ENCODE measurements at regions not wholly inside any gene's neighbourhood (a gene's known extent, or its start where the extent isn't known, plus 50 kb on each side); places are given as distances from the start of the nearest gene placed in this dataset.
A peak's percentile ranks its signal among the peaks of the same experiment; 100 is the strongest.

DNA sequence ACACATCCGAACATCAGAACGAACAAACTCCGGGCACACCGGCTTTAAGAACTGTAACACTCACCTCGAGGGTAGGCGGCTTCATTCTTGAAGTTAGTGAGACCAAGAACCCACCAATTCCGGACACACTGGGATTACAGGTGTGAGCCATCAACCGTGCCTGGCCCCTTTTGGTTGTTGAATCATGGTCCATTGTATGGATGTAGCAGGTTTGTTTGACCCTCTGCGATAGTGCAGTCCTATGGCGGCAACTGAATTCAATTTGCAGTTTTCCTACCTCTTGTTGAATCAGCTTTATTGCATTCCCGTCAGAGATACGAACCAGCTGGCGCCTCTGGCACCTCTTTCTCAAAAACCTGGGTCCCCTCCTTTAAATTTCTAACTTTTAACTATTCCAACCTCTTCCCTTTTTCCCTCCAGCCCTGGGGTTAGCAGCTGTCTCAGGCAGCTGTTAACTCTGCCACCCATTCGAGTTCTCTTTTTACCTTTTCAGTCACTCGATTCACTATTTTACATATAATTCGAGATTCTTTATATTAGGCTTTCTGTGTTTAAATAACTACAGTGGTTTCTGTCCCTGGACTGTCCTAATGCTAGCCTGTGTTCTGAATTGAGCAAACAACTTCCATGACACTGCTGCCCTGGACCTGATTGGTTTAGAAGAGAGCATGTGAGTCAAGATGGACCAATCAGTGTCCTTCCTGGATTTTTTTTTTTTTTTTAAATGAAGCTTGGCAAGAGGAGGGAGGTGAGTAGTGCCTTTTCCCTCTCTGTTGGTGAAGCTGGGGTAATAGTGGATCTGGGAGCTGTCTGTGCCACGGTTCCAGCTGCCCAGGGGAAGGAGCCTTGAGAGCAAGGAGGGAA, 261.5 kb downstream of the PCNX1 start (continued):
- TF ChIP-seq, protein P1, sequence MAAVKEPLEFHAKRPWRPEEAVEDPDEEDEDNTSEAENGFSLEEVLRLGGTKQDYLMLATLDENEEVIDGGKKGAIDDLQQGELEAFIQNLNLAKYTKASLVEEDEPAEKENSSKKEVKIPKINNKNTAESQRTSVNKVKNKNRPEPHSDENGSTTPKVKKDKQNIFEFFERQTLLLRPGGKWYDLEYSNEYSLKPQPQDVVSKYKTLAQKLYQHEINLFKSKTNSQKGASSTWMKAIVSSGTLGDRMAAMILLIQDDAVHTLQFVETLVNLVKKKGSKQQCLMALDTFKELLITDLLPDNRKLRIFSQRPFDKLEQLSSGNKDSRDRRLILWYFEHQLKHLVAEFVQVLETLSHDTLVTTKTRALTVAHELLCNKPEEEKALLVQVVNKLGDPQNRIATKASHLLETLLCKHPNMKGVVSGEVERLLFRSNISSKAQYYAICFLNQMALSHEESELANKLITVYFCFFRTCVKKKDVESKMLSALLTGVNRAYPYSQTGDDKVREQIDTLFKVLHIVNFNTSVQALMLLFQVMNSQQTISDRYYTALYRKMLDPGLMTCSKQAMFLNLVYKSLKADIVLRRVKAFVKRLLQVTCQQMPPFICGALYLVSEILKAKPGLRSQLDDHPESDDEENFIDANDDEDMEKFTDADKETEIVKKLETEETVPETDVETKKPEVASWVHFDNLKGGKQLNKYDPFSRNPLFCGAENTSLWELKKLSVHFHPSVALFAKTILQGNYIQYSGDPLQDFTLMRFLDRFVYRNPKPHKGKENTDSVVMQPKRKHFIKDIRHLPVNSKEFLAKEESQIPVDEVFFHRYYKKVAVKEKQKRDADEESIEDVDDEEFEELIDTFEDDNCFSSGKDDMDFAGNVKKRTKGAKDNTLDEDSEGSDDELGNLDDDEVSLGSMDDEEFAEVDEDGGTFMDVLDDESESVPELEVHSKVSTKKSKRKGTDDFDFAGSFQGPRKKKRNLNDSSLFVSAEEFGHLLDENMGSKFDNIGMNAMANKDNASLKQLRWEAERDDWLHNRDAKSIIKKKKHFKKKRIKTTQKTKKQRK (IDR thresholded peaks at IDR 0.05; ENCODE audit: borderline replicate concordance, low read depth, low read length): no peak
- TF ChIP-seq, protein P2, sequence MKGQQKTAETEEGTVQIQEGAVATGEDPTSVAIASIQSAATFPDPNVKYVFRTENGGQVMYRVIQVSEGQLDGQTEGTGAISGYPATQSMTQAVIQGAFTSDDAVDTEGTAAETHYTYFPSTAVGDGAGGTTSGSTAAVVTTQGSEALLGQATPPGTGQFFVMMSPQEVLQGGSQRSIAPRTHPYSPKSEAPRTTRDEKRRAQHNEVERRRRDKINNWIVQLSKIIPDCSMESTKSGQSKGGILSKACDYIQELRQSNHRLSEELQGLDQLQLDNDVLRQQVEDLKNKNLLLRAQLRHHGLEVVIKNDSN (CRISPR knock-in tag; IDR thresholded peaks at IDR 0.05): peak; percentile 17; the same call in 1 of the 2 replicates
- TF ChIP-seq, protein P3, sequence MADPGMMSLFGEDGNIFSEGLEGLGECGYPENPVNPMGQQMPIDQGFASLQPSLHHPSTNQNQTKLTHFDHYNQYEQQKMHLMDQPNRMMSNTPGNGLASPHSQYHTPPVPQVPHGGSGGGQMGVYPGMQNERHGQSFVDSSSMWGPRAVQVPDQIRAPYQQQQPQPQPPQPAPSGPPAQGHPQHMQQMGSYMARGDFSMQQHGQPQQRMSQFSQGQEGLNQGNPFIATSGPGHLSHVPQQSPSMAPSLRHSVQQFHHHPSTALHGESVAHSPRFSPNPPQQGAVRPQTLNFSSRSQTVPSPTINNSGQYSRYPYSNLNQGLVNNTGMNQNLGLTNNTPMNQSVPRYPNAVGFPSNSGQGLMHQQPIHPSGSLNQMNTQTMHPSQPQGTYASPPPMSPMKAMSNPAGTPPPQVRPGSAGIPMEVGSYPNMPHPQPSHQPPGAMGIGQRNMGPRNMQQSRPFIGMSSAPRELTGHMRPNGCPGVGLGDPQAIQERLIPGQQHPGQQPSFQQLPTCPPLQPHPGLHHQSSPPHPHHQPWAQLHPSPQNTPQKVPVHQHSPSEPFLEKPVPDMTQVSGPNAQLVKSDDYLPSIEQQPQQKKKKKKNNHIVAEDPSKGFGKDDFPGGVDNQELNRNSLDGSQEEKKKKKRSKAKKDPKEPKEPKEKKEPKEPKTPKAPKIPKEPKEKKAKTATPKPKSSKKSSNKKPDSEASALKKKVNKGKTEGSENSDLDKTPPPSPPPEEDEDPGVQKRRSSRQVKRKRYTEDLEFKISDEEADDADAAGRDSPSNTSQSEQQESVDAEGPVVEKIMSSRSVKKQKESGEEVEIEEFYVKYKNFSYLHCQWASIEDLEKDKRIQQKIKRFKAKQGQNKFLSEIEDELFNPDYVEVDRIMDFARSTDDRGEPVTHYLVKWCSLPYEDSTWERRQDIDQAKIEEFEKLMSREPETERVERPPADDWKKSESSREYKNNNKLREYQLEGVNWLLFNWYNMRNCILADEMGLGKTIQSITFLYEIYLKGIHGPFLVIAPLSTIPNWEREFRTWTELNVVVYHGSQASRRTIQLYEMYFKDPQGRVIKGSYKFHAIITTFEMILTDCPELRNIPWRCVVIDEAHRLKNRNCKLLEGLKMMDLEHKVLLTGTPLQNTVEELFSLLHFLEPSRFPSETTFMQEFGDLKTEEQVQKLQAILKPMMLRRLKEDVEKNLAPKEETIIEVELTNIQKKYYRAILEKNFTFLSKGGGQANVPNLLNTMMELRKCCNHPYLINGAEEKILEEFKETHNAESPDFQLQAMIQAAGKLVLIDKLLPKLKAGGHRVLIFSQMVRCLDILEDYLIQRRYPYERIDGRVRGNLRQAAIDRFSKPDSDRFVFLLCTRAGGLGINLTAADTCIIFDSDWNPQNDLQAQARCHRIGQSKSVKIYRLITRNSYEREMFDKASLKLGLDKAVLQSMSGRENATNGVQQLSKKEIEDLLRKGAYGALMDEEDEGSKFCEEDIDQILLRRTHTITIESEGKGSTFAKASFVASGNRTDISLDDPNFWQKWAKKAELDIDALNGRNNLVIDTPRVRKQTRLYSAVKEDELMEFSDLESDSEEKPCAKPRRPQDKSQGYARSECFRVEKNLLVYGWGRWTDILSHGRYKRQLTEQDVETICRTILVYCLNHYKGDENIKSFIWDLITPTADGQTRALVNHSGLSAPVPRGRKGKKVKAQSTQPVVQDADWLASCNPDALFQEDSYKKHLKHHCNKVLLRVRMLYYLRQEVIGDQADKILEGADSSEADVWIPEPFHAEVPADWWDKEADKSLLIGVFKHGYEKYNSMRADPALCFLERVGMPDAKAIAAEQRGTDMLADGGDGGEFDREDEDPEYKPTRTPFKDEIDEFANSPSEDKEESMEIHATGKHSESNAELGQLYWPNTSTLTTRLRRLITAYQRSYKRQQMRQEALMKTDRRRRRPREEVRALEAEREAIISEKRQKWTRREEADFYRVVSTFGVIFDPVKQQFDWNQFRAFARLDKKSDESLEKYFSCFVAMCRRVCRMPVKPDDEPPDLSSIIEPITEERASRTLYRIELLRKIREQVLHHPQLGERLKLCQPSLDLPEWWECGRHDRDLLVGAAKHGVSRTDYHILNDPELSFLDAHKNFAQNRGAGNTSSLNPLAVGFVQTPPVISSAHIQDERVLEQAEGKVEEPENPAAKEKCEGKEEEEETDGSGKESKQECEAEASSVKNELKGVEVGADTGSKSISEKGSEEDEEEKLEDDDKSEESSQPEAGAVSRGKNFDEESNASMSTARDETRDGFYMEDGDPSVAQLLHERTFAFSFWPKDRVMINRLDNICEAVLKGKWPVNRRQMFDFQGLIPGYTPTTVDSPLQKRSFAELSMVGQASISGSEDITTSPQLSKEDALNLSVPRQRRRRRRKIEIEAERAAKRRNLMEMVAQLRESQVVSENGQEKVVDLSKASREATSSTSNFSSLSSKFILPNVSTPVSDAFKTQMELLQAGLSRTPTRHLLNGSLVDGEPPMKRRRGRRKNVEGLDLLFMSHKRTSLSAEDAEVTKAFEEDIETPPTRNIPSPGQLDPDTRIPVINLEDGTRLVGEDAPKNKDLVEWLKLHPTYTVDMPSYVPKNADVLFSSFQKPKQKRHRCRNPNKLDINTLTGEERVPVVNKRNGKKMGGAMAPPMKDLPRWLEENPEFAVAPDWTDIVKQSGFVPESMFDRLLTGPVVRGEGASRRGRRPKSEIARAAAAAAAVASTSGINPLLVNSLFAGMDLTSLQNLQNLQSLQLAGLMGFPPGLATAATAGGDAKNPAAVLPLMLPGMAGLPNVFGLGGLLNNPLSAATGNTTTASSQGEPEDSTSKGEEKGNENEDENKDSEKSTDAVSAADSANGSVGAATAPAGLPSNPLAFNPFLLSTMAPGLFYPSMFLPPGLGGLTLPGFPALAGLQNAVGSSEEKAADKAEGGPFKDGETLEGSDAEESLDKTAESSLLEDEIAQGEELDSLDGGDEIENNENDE (IDR thresholded peaks at IDR 0.05; ENCODE audit: low read depth, low read length): no peak
- TF ChIP-seq, protein P4, sequence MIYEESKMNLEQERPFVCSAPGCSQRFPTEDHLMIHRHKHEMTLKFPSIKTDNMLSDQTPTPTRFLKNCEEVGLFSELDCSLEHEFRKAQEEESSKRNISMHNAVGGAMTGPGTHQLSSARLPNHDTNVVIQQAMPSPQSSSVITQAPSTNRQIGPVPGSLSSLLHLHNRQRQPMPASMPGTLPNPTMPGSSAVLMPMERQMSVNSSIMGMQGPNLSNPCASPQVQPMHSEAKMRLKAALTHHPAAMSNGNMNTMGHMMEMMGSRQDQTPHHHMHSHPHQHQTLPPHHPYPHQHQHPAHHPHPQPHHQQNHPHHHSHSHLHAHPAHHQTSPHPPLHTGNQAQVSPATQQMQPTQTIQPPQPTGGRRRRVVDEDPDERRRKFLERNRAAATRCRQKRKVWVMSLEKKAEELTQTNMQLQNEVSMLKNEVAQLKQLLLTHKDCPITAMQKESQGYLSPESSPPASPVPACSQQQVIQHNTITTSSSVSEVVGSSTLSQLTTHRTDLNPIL (CRISPR knock-in tag; IDR thresholded peaks at IDR 0.05): no peak

Data from K562 (cell line).